Heart left ventricle (tissue), 16 donors: ENCODE measurements at regions not wholly inside any gene's neighbourhood (a gene's known extent, or its start where the extent isn't known, plus 50 kb on each side); places are given as distances from the start of the nearest gene placed in this dataset.

Source experiments
- ATAC-seq, 4 donors: fragments of 200-7000 bp; cut with Tn5 transposase; one replicate each; pipeline ENCODE4 v1.9.1; 2020 to 2022; ENCODE audit warnings: moderate library complexity in 4 of 4, mild to moderate bottlenecking in 3 of 4, moderate number of reproducible peaks in 1 of 4
- DNase-seq, 5 donors: peaks; one replicate each; pipeline ENCODE4 v3.0.0-alpha.2; 2020
- H3K27ac ChIP-seq, 12 donors: fragments of 200-600 bp; sonication (generic) in 4 of 12; one replicate each; pipeline versions ENCODE4 v1.5.0 to v1.8.0; 2016 to 2022; ENCODE audit warnings: mild to moderate bottlenecking in 2 of 12
- H3K27me3 ChIP-seq, 9 donors: fragments of 200-600 bp; sonication (generic) in 2 of 9; one replicate each; pipeline versions ENCODE4 v1.5.1 to v1.8.0; 2016 to 2022; ENCODE audit warnings: mild to moderate bottlenecking in 3 of 9
- H3K36me3 ChIP-seq, 9 donors: fragments of 200-600 bp; sonication (generic) in 2 of 9; one replicate each; pipeline versions ENCODE4 v1.5.0 to v1.8.0; 2018 to 2022; ENCODE audit warnings: mild to moderate bottlenecking in 2 of 9
- H3K4me1 ChIP-seq, 12 donors: fragments of 200-600 bp; sonication (generic) in 4 of 12; one replicate each; pipeline versions ENCODE4 v1.5.0 to v1.8.0; 2016 to 2022; ENCODE audit warnings: mild to moderate bottlenecking in 3 of 12
- H3K4me3 ChIP-seq, 12 donors: fragments of 200-600 bp; sonication (generic) in 4 of 12; one replicate each; pipeline versions ENCODE4 v1.5.0 to v1.8.0; 2017 to 2022; ENCODE audit warnings: mild to moderate bottlenecking in 9 of 12, moderate library complexity in 4 of 12
- H3K9me3 ChIP-seq, 12 donors: fragments of 200-600 bp; sonication (generic) in 4 of 12; one replicate each; pipeline versions ENCODE4 v1.5.0 to v1.8.0; 2016 to 2022; ENCODE audit warnings: mild to moderate bottlenecking in 1 of 12
- POLR2A ChIP-seq, 2 donors: fragments of 450-650 bp; IDR thresholded peaks; one replicate each; pipeline ENCODE4 v1.6.1; 2017; ENCODE audit warnings: antibody characterized with exemption in 2 of 2, mild to moderate bottlenecking in 2 of 2, moderate library complexity in 2 of 2
- WGBS, 4 donors: extraction: QIAGEN DNeasy Blood & Tissue Kit in 2 of 4; methylation state at CpG; one replicate each; pipeline versions ENCODE4 v1.1.5 to v1.1.7; 2013 to 2018; 5-methylcytosine and 5-hydroxymethylcytosine counted together
- intact Hi-C, 10 donors: fragments of 100-400 bp; cut with DNase I; formaldehyde crosslinking; loops; one replicate each; pipeline versions ENCODE4 v1.11.1 to v1.14.2; 2022
- TF ChIP-seq, protein P1 (sequence below), 12 donors: fragments of 200-600 bp; sonication (generic) in 4 of 12; IDR thresholded peaks; one replicate each; pipeline versions ENCODE4 v1.5.0 to v1.8.0; 2018 to 2022; ENCODE audit warnings: antibody characterized with exemption in 12 of 12, mild to moderate bottlenecking in 5 of 12
- donor health status: ischemic (EF 13 %, LVEDD 7.1; RV severe dilation, severe dysfunction).
- donor health status: healthy with polysubstance abuse.
- donor health status: DM: no; HTN: yes; CAD: no.
- donor health status: DM: no; HTN: no; CAD: no.
- donor health status: ischemic (EF 25% LVEDD 6.9; RV normal size, moderate dysfunction).
- donor health status: ischemic (EF 25% LVEDD 5.7; RV mildly dilated, moderate dysfunction).
- donor health status: healthy.
- donor health status: DM: yes; HTN: yes; CAD: no.
- donor health status: ischemic (EF 35%, LVEDD 5.7; RV mildly dilated, moderate dysfunction).
- donor health status: nonischemic (EF 11% LVEDD 7.7; RV severe dilation, severe dysfunction).
- donor health status: DM: yes; HTN: yes; CAD: no.
- donor health status: PGD.
- donor health status: ischemic (EF 29% LVEDD 5.4; RV normal size, mild dysfunction).
- donor health status: nonischemic (EF 23%, LVEDD 6.1; RV moderate dilation, normal function).

DNA sequence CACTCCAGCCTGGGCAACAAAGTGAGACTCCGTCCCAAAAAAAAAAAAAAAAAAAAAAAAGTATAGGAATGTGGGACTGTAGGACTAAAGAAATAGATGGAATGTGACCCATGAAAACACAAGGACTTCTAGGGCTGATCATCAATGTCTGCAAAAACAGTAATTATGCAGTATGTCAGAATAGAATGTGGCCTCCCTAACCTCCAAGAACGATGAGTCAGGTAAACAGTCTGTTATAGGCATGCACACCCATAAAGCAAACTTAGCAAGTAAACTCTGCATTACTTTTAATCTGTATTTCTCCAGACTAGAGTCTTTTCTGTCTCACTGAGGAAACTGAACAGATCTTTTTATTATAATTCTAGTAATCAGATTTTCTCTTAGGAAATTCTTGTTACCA lies 233.4 kb downstream of the HNRNPD start:
- ATAC-seq, result no peak

DNA sequence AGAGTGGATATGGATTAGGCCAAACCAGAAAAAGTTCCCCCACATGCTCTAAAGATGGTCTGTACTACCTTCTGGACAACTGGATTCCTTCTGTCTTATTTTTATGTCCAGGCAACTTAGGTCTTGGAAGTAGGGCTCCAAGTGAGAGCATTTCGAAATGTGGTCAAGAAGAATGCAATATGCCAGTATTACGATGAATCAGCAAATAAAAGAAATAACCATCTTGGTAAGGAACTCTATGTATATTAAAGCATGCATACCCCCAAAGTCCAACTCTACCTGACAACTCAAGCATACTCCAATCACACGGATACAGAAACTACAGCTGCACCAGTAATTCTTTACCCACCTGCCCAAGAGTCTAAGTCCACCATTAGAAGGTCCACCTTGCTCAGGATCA lies 234.5 kb downstream of the HNRNPD start:
- H3K27me3 ChIP-seq, result no peaks in the 10 kb centered on the region
- H3K4me3 ChIP-seq, result no peak overlapping the region
- ATAC-seq (no peak), DNase-seq (no peak)
- 84 to 91% (median 89%) methylated on average over 3 of the region's 3 CpGs for WGBS, 4 donors
- TF ChIP-seq, protein P1, sequence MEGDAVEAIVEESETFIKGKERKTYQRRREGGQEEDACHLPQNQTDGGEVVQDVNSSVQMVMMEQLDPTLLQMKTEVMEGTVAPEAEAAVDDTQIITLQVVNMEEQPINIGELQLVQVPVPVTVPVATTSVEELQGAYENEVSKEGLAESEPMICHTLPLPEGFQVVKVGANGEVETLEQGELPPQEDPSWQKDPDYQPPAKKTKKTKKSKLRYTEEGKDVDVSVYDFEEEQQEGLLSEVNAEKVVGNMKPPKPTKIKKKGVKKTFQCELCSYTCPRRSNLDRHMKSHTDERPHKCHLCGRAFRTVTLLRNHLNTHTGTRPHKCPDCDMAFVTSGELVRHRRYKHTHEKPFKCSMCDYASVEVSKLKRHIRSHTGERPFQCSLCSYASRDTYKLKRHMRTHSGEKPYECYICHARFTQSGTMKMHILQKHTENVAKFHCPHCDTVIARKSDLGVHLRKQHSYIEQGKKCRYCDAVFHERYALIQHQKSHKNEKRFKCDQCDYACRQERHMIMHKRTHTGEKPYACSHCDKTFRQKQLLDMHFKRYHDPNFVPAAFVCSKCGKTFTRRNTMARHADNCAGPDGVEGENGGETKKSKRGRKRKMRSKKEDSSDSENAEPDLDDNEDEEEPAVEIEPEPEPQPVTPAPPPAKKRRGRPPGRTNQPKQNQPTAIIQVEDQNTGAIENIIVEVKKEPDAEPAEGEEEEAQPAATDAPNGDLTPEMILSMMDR (IDR thresholded peaks at IDR 0.05), result no peak
- no peak for TF ChIP-seq POLR2A (IDR thresholded peaks at IDR 0.05)
- no peaks in the 10 kb centered on the region for H3K9me3 ChIP-seq
- intact Hi-C loops, result no loop called here
- H3K36me3 ChIP-seq, result no peaks in the 10 kb centered on the region
- no peak overlapping the region for H3K27ac ChIP-seq
- H3K4me1 ChIP-seq, result no peaks in the 10 kb centered on the region

More for the DNA sequence above, 233.4 kb downstream of the HNRNPD start:
- no peak overlapping the region for H3K4me3 ChIP-seq
- no peak for DNase-seq
- H3K4me1 ChIP-seq, result no peaks in the 10 kb centered on the region
- TF ChIP-seq POLR2A (IDR thresholded peaks at IDR 0.05), result no peak
- TF ChIP-seq, protein P1 (IDR thresholded peaks at IDR 0.05), result no peak
- H3K36me3 ChIP-seq, result no peaks in the 10 kb centered on the region
- no peaks in the 10 kb centered on the region for H3K9me3 ChIP-seq
- intact Hi-C loops, result no loop called here
- 79 to 95% (median 91%) methylated on average over 2 of the region's 2 CpGs for WGBS, 4 donors
- H3K27me3 ChIP-seq, result no peaks in the 10 kb centered on the region
- no peak overlapping the region for H3K27ac ChIP-seq

DNA sequence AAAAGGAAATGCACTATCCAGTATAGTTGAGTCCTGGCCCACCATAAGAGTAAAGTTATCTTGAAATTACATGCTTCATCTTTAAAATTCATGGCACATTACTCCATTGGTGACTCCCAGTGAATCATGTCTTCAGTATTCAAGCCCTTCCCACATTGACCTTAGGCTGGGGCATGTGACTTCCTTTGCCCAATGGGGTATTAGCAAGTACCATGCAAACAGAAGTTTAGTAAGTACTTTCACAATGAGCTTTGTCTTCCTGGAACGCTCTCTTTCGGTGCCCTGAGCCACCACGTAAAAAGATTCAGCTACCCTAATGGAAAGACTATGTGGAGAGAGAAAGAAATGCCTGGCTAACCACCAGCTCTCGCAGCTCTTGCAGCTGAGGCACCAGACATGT lies 235.4 kb downstream of the HNRNPD start:
- ATAC-seq, result no peak
- no peak for DNase-seq

DNA sequence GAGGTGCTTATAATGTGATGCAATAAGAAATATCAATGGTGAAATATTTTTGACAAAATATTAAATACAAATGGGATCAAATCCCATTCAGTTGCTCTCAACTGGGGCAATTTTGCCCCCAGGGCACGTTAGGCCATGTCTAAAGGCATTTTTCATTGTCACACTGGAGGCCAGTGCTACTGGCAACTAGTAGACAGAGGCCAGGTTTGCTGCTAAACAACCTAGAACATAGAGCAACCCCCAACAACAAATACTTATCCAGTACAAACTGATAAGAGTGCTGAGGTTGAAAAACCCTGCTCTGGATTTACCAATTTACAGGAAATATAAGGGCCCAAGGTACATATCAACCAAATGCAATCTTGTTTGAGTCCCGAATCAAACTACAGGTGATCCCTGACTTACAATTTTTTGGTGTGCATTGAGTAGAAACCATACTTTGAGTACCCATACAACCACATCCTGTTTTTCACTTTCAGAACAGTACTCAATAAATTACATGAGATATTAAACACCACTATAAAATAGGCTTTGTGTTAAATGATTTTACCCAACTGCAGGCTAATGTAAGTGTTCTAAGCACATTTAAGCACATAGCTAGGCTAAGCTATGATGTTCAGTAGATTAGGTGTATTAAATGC lies 237.5 kb downstream of the HNRNPD start:
- WGBS, 4 donors, result 63 to 73% (median 69%) methylated on average over 2 of the region's 2 CpGs

More for the DNA sequence above, 235.4 kb downstream of the HNRNPD start:
- no peak overlapping the region for H3K4me3 ChIP-seq
- no peaks in the 10 kb centered on the region for H3K36me3 ChIP-seq
- intact Hi-C loops, result no loop called here
- no peak for TF ChIP-seq POLR2A (IDR thresholded peaks at IDR 0.05)
- TF ChIP-seq, protein P1 (IDR thresholded peaks at IDR 0.05), result no peak
- no peaks in the 10 kb centered on the region for H3K27me3 ChIP-seq
- H3K27ac ChIP-seq, result no peak overlapping the region
- 66 to 71% (median 67%) methylated on average over 4 of the region's 4 CpGs for WGBS, 4 donors
- H3K9me3 ChIP-seq, result no peaks in the 10 kb centered on the region
- H3K4me1 ChIP-seq, result no peaks in the 10 kb centered on the region

More for the DNA sequence above, 237.5 kb downstream of the HNRNPD start:
- Histone ChIP-seq H3K36me3 (no peaks in the 10 kb centered on the region), H3K4me1 (no peaks in the 10 kb centered on the region), H3K27ac (no peak overlapping the region), H3K4me3 (no peak overlapping the region), H3K9me3 (no peaks in the 10 kb centered on the region), H3K27me3 (no peaks in the 10 kb centered on the region)
- no peak for ATAC-seq
- intact Hi-C loops, result no loop called here
- DNase-seq, result no peak
- no peak for TF ChIP-seq POLR2A (IDR thresholded peaks at IDR 0.05)
- TF ChIP-seq, protein P1 (IDR thresholded peaks at IDR 0.05), result no peak
